DOHH2 (cell line): ENCODE measurements at regions not wholly inside any gene's neighbourhood (a gene's known extent, or its start where the extent isn't known, plus 50 kb on each side); places are given as distances from the start of the nearest gene placed in this dataset.

Source experiments
- H3F3A ChIP-seq: fragments of 200-600 bp; sonication (generic), shearing (Covaris generic); 2 replicates; pipeline ENCODE4 v1.6.0; 2016; ENCODE audit warnings: antibody characterized with exemption, mild to moderate bottlenecking; ENCODE audit not compliant: control insufficient read depth, insufficient read depth
- H3K27ac ChIP-seq: fragments of 200-600 bp; sonication (generic); 2 replicates; pipeline ENCODE4 v1.5.1; 2014; ENCODE audit warnings: low read depth, mild to moderate bottlenecking, low read length, moderate library complexity
- H3K27me3 ChIP-seq: fragments of 200-600 bp; sonication (generic); 2 replicates; pipeline ENCODE4 v1.6.1; 2014; ENCODE audit warnings: mild to moderate bottlenecking, low read length, mixed read lengths; ENCODE audit not compliant: control insufficient read depth
- H3K36me3 ChIP-seq: fragments of 200-600 bp; sonication (generic); 2 replicates; pipeline ENCODE4 v1.6.1; 2014; ENCODE audit warnings: mild to moderate bottlenecking, low read length, moderate library complexity, mixed read lengths; ENCODE audit not compliant: control insufficient read depth
- H3K4me1 ChIP-seq: fragments of 200-600 bp; sonication (generic); 2 replicates; pipeline ENCODE4 v1.6.1; 2014; ENCODE audit warnings: mild to moderate bottlenecking, low read length, mixed read lengths; ENCODE audit not compliant: control insufficient read depth
- H3K4me2 ChIP-seq: fragments of 200-600 bp; sonication (generic); 2 replicates; pipeline ENCODE4 v1.6.0; 2014; ENCODE audit warnings: mild to moderate bottlenecking, low read length, moderate library complexity
- H3K4me3 ChIP-seq: fragments of 200-600 bp; sonication (generic); 2 replicates; pipeline ENCODE4 v1.5.1; 2014; ENCODE audit warnings: mild to moderate bottlenecking, low read length, mixed read lengths
- H3K79me2 ChIP-seq: fragments of 200-600 bp; sonication (generic); 2 replicates; pipeline ENCODE4 v1.6.1; 2014; ENCODE audit warnings: mild to moderate bottlenecking, low read length, mixed read lengths; ENCODE audit not compliant: control insufficient read depth
- H3K9me2 ChIP-seq: fragments of 200-600 bp; sonication (generic); replicated peaks from 2 replicates; pipeline ENCODE4 v1.6.1; 2014; ENCODE audit warnings: mild to moderate bottlenecking, low read length, mixed read lengths; ENCODE audit not compliant: control insufficient read depth
- H3K9me3 ChIP-seq: fragments of 200-600 bp; sonication (generic); 2 replicates; pipeline ENCODE4 v1.6.1; 2014; ENCODE audit warnings: antibody characterized with exemption, low read length, mixed read lengths; ENCODE audit not compliant: control insufficient read depth, insufficient read depth
- H4K20me1 ChIP-seq: fragments of 200-600 bp; sonication (generic); 2 replicates; pipeline ENCODE4 v1.6.0; 2014; ENCODE audit warnings: low read depth, mild to moderate bottlenecking, antibody characterized with exemption, low read length, moderate library complexity; ENCODE audit not compliant: control insufficient read depth, insufficient read depth
- EZH2phosphoT487 ChIP-seq: fragments of 200-600 bp; sonication (generic); IDR thresholded peaks from 2 replicates; pipeline ENCODE4 v1.6.1; 2017; ENCODE audit warnings: borderline replicate concordance, mild to moderate bottlenecking, antibody characterized with exemption, low read length, moderate library complexity, mixed read lengths
- TF ChIP-seq, protein P1 (sequence below): fragments of 200-600 bp; sonication (generic); IDR thresholded peaks from one replicate; pipeline ENCODE4 v1.5.1; 2014; ENCODE audit warnings: antibody characterized with exemption, mild to moderate bottlenecking, low read depth, low read length; ENCODE audit not compliant: poor library complexity, severe bottlenecking

DNA sequence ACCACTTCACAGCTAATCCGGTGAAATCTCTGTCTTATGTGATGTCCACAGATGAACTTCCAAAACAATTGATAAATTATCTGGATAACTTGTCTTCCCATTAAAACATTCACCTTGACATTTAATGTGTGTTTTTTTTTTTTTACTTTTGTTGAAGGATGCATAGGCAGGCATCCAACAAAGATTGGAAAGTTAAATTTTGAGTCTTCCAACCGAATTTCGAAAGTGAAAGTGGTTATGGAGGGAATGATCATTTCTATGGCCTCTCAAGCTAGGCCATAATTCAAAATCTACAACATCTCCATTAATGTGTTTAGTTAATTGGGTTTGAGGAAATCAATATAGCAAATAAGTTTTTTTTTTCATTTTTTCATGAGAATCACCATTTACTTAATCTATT lies 1495.5 kb upstream of the ACVR2A start:
- Histone ChIP-seq H3K4me2 (peak overlapping the region; percentile 30; the same call in 1 of the 2 replicates), H3K27ac (no peak overlapping the region), H3K27me3 (no peaks in the 10 kb centered on the region), H3K36me3 (no peaks in the 10 kb centered on the region), H3F3A (no peaks in the 10 kb centered on the region), H3K79me2 (no peaks in the 10 kb centered on the region), H3K4me3 (no peak overlapping the region), H3K9me3 (no peaks in the 10 kb centered on the region), H3K4me1 (no peaks in the 10 kb centered on the region), H3K9me2 (no peaks in the 10 kb centered on the region), H4K20me1 (no peaks in the 10 kb centered on the region)
- TF ChIP-seq, protein P1, sequence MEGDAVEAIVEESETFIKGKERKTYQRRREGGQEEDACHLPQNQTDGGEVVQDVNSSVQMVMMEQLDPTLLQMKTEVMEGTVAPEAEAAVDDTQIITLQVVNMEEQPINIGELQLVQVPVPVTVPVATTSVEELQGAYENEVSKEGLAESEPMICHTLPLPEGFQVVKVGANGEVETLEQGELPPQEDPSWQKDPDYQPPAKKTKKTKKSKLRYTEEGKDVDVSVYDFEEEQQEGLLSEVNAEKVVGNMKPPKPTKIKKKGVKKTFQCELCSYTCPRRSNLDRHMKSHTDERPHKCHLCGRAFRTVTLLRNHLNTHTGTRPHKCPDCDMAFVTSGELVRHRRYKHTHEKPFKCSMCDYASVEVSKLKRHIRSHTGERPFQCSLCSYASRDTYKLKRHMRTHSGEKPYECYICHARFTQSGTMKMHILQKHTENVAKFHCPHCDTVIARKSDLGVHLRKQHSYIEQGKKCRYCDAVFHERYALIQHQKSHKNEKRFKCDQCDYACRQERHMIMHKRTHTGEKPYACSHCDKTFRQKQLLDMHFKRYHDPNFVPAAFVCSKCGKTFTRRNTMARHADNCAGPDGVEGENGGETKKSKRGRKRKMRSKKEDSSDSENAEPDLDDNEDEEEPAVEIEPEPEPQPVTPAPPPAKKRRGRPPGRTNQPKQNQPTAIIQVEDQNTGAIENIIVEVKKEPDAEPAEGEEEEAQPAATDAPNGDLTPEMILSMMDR, result no peak
- TF ChIP-seq EZH2phosphoT487, result no peak

DNA sequence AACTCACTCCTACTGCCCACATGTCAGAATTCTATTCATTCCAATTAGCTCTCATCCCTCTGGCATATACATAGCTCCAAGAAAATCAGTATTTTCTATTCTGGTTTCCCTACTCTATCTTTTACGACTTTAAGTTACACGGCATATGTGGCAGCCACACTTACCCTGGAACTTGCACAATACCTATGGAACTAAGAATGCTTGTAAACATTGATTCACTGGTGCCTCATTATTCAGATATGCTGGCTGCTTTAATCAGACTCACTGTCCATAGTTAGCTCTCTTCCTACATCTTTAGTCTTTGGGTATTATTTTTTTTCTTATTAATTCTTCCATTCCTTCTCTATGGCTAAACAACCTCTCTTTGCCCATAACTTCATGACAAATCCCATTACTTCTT lies 1519.9 kb upstream of the ACVR2A start:
- H3K4me1 ChIP-seq, result no peaks in the 10 kb centered on the region
- H3K27ac ChIP-seq, result no peak overlapping the region
- H3K4me2 ChIP-seq, result no peak overlapping the region
- TF ChIP-seq, protein P1, result no peak
- no peak for TF ChIP-seq EZH2phosphoT487
- no peaks in the 10 kb centered on the region for H3K36me3 ChIP-seq
- H4K20me1 ChIP-seq, result no peaks in the 10 kb centered on the region
- H3K9me2 ChIP-seq, result no peaks in the 10 kb centered on the region
- H3F3A ChIP-seq, result no peaks in the 10 kb centered on the region
- no peaks in the 10 kb centered on the region for H3K9me3 ChIP-seq
- H3K79me2 ChIP-seq, result no peaks in the 10 kb centered on the region
- no peaks in the 10 kb centered on the region for H3K27me3 ChIP-seq
- H3K4me3 ChIP-seq, result no peak overlapping the region

DNA sequence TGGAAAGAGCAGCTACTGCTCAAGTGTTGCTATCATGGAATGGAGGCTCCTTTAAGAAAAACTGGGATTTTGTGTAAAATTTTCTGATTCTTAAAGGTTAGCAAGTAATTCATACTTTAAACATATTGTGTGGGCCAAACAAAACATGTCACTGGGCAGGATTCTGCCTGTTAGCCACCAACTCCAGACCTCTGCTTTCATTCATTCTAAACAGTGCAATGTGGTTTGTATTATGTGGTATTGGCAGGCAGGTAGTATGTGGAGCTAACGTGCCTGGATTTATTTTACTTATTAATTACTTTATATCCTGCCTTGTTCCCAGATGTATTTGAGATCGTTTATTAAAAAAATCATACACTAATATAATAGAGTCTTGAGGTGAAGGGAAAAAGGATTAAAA lies 1521.3 kb upstream of the ACVR2A start:
- Histone ChIP-seq H3K4me1 (no peaks in the 10 kb centered on the region), H3K4me2 (no peak overlapping the region), H3K79me2 (no peaks in the 10 kb centered on the region), H3F3A (no peaks in the 10 kb centered on the region), H3K4me3 (no peak overlapping the region), H3K9me2 (no peaks in the 10 kb centered on the region), H4K20me1 (no peaks in the 10 kb centered on the region), H3K27ac (no peak overlapping the region), H3K27me3 (no peaks in the 10 kb centered on the region), H3K9me3 (no peaks in the 10 kb centered on the region), H3K36me3 (no peaks in the 10 kb centered on the region)
- TF ChIP-seq, protein P1, result no peak
- TF ChIP-seq EZH2phosphoT487, result no peak

DNA sequence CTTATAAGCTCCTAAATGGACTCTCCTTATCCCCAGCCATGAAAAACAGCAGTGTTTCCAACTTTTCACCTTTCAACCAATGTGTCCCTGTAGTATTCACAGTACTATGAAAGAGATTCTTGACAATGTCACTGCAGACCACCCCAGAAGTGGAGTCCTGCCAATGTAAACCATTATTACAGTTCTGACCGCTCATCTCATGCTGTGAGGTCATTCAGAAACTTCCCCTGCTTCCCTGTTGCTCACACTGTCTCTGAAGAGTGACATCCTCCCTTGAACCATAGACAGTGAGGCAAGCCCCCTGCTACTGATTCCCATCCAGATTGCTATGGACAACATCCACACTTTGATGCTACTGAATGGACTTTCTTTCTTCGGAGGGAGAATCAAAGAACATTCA lies 1523.7 kb upstream of the ACVR2A start:
- no peak overlapping the region for H3K4me2 ChIP-seq
- no peaks in the 10 kb centered on the region for H3K36me3 ChIP-seq

More for the DNA sequence above, 1523.7 kb upstream of the ACVR2A start:
- Histone ChIP-seq H3K27ac (no peak overlapping the region), H3F3A (no peaks in the 10 kb centered on the region), H3K79me2 (no peaks in the 10 kb centered on the region), H3K9me2 (no peaks in the 10 kb centered on the region), H4K20me1 (no peaks in the 10 kb centered on the region), H3K9me3 (no peaks in the 10 kb centered on the region), H3K4me1 (no peaks in the 10 kb centered on the region), H3K27me3 (no peaks in the 10 kb centered on the region), H3K4me3 (no peak overlapping the region)
- TF ChIP-seq, protein P1, result no peak
- TF ChIP-seq EZH2phosphoT487, result no peak
